ENCODE measurements at regions not wholly inside any gene's neighbourhood (a gene's known extent, or its start where the extent isn't known, plus 50 kb on each side); places are given as distances from the start of the nearest gene placed in this dataset.

- no peak for TF ChIP-seq REST (IDR thresholded peaks at IDR 0.05)
- TF ChIP-seq MAX (IDR thresholded peaks at IDR 0.05) = no peak
- TF ChIP-seq NR2F2 (IDR thresholded peaks at IDR 0.05) = no peak
Observed at GRCh38 chr4:26160591-26160990, 160.2 kb upstream of the RBPJ start (continued).

- Histone ChIP-seq H3K36me3 (ENCODE audit: control insufficient read depth in 4 of 4, insufficient read depth in 3 of 4, low read depth in 1 of 4, low read length in 3 of 4) (no peaks in the 10 kb centered on the region), H3K4me1 (ENCODE audit: control insufficient read depth in 4 of 4, insufficient read depth in 4 of 4, low read length in 3 of 4) (no peaks in the 10 kb centered on the region), H3K27me3 (ENCODE audit: control insufficient read depth in 4 of 4, insufficient read depth in 4 of 4, low read length in 3 of 4) (no peaks in the 10 kb centered on the region), H3K4me3 (ENCODE audit: low read depth in 1 of 3, low read length in 3 of 3) (no peak overlapping the region), H3K27ac (ENCODE audit: low read depth in 1 of 2, low read length in 2 of 2) (no peak overlapping the region), H3K9me3 (ENCODE audit: control insufficient read depth in 4 of 4, low read length in 3 of 4) (no peaks in the 10 kb centered on the region), H3K9ac (ENCODE audit: low read depth in 1 of 2, low read length in 2 of 2) (no peak overlapping the region)
- TF ChIP-seq FOXA1 (IDR thresholded peaks at IDR 0.05) = no peak
- TF ChIP-seq RAD21 (IDR thresholded peaks at IDR 0.05) = no peak
- TF ChIP-seq NR2F2 (IDR thresholded peaks at IDR 0.05) = no peak
- TF ChIP-seq EGR1 (IDR thresholded peaks at IDR 0.05; ENCODE audit: low read depth in 2 of 2) = no peak
- no peak for TF ChIP-seq HNF4G (IDR thresholded peaks at IDR 0.05)
- no peak for TF ChIP-seq JUND (IDR thresholded peaks at IDR 0.05)
- TF ChIP-seq SP1 (IDR thresholded peaks at IDR 0.05) = no peak
- no peak for TF ChIP-seq MAX (IDR thresholded peaks at IDR 0.05)
- no peak for TF ChIP-seq TAF1 (conservative IDR thresholded peaks at IDR 0.05)
- TF ChIP-seq RXRA (IDR thresholded peaks at IDR 0.05) = no peak
- no peak for TF ChIP-seq GABPA (IDR thresholded peaks at IDR 0.05 in 1 of 2, conservative IDR thresholded peaks at IDR 0.05 in 1 of 2)
- no peak for TF ChIP-seq ATF3 (IDR thresholded peaks at IDR 0.05)
- TF ChIP-seq YY1 (IDR thresholded peaks at IDR 0.05) = no peak
- TF ChIP-seq ZBTB33 (IDR thresholded peaks at IDR 0.05) = no peak
- no peak for TF ChIP-seq FOXA2 (IDR thresholded peaks at IDR 0.05)
- TF ChIP-seq REST (IDR thresholded peaks at IDR 0.05) = no peak
- no peak for TF ChIP-seq CTCF (IDR thresholded peaks at IDR 0.05; ENCODE audit: low read depth, low read length, missing input control)
- TF ChIP-seq HNF4A (conservative IDR thresholded peaks at IDR 0.05) = no peak
- DNase-seq (ENCODE audit: low spot score) = no peak
- WGBS = 79% methylated on average over 5 of the region's 5 CpGs
Observed at GRCh38 chr4:26161030-26161824, 159.6 kb upstream of the RBPJ start.

All from liver (tissue), 8 donors.